ENCODE measurements at regions not wholly inside any gene's neighbourhood (a gene's known extent, or its start where the extent isn't known, plus 50 kb on each side); places are given as distances from the start of the nearest gene placed in this dataset.

DNA sequence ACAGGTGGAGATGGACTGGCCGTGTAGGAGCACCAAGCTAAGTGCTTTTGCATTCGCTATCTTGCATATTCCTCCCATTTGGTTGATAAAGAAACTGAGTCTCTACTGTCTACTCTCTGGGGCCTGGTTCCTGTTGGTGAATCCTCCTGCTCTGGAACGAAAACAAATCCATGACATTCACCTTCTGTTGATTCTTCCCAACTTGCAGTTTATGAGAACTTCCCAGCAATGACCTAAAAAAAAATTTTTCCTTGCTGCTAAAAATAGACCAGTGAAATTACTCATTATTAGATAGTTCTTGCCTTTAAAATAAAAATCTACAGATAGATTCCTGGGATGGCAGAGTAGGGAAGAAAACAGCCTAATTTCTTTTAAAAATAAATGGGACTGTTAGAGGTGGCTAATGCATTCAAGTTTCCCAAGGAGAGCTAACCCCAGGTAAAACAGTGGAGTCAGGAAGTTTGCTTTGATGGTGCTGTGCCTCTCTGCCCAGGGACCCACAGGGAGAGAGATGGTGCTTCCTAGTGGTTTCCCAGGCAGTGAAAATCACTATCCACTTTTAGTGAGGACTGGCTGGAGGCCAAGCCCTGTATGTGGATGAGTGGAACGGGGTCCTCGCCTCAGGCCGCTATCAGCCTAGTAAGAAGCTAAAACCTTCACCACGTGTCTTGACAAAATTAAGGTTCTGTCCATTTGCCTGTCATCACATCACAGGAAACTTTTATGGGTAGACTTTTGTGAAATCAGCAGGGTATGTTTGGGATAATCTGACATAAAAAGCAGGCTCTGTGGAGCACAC lies 68.4 kb upstream of the NR3C1 start:
- in situ Hi-C loops (cut with HindIII; ENCODE audit: low pct_unique_long_range_greater_than_20kb, low sequenced_read_pairs) (no loop called here), intact Hi-C loops (cut with micrococcal nuclease; ENCODE audit: unreplicated experiment) (no loop called here)
- H3K4me3 ChIP-seq (ENCODE audit: low read depth in 2 of 2, low read length in 2 of 2): no peak overlapping the region
- no TSS peak for BruUV-seq (replicated peaks)
- H3K9me3 ChIP-seq (ENCODE audit: control insufficient read depth, insufficient read depth, low read depth, low read length): no peaks in the 10 kb centered on the region
- no peaks in the 10 kb centered on the region for H3K4me1 ChIP-seq (ENCODE audit: control insufficient read depth, insufficient read depth, low read length)
- ChIA-PET POLR2A (no interaction called here), CTCF (no interaction called here)
- TF ChIP-seq, protein P1, sequence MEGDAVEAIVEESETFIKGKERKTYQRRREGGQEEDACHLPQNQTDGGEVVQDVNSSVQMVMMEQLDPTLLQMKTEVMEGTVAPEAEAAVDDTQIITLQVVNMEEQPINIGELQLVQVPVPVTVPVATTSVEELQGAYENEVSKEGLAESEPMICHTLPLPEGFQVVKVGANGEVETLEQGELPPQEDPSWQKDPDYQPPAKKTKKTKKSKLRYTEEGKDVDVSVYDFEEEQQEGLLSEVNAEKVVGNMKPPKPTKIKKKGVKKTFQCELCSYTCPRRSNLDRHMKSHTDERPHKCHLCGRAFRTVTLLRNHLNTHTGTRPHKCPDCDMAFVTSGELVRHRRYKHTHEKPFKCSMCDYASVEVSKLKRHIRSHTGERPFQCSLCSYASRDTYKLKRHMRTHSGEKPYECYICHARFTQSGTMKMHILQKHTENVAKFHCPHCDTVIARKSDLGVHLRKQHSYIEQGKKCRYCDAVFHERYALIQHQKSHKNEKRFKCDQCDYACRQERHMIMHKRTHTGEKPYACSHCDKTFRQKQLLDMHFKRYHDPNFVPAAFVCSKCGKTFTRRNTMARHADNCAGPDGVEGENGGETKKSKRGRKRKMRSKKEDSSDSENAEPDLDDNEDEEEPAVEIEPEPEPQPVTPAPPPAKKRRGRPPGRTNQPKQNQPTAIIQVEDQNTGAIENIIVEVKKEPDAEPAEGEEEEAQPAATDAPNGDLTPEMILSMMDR (IDR thresholded peaks at IDR 0.05): no peak
- TF ChIP-seq SIN3A (IDR thresholded peaks at IDR 0.05; ENCODE audit: borderline replicate concordance, insufficient read depth, low read depth, low read length) (no peak), POLR2AphosphoS5 (IDR thresholded peaks at IDR 0.05; ENCODE audit: low read depth, low read length) (no peak), TCF7L2 (IDR thresholded peaks at IDR 0.05; ENCODE audit: low read depth, low read length) (no peak)
- TF ChIP-seq, protein P2, sequence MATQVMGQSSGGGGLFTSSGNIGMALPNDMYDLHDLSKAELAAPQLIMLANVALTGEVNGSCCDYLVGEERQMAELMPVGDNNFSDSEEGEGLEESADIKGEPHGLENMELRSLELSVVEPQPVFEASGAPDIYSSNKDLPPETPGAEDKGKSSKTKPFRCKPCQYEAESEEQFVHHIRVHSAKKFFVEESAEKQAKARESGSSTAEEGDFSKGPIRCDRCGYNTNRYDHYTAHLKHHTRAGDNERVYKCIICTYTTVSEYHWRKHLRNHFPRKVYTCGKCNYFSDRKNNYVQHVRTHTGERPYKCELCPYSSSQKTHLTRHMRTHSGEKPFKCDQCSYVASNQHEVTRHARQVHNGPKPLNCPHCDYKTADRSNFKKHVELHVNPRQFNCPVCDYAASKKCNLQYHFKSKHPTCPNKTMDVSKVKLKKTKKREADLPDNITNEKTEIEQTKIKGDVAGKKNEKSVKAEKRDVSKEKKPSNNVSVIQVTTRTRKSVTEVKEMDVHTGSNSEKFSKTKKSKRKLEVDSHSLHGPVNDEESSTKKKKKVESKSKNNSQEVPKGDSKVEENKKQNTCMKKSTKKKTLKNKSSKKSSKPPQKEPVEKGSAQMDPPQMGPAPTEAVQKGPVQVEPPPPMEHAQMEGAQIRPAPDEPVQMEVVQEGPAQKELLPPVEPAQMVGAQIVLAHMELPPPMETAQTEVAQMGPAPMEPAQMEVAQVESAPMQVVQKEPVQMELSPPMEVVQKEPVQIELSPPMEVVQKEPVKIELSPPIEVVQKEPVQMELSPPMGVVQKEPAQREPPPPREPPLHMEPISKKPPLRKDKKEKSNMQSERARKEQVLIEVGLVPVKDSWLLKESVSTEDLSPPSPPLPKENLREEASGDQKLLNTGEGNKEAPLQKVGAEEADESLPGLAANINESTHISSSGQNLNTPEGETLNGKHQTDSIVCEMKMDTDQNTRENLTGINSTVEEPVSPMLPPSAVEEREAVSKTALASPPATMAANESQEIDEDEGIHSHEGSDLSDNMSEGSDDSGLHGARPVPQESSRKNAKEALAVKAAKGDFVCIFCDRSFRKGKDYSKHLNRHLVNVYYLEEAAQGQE (IDR thresholded peaks at IDR 0.05; ENCODE audit: insufficient read depth in 1 of 2, low read depth in 2 of 2, low read length in 1 of 2): no peak
- 0 out of 2 replicates have a peak, but pooled peaks have one; percentile 21 for ATAC-seq
- H3K27me3 ChIP-seq (ENCODE audit: control insufficient read depth, insufficient read depth, low read length): no peaks in the 10 kb centered on the region
- no peak overlapping the region for H3K27ac ChIP-seq (ENCODE audit: low read length)
- H3K36me3 ChIP-seq (ENCODE audit: control insufficient read depth, insufficient read depth, low read length): no peaks in the 10 kb centered on the region
- DNase-seq (ENCODE audit: low read depth, low spot score): no peak

GRCh38 chr5:143471041-143471509 lies 67.6 kb upstream of the NR3C1 start:
- no peak overlapping the region for H3K4me3 ChIP-seq (ENCODE audit: low read depth in 2 of 2, low read length in 2 of 2)
- no peaks in the 10 kb centered on the region for H3K27me3 ChIP-seq (ENCODE audit: control insufficient read depth, insufficient read depth, low read length)
- no peaks in the 10 kb centered on the region for H3K4me1 ChIP-seq (ENCODE audit: control insufficient read depth, insufficient read depth, low read length)
- intact Hi-C loops (cut with micrococcal nuclease; ENCODE audit: unreplicated experiment) (no loop called here), in situ Hi-C loops (cut with HindIII; ENCODE audit: low pct_unique_long_range_greater_than_20kb, low sequenced_read_pairs) (no loop called here)
- DNase-seq (ENCODE audit: low read depth, low spot score) (no peak), ATAC-seq (peak; percentile 53; the same call in 1 of the 2 replicates)
- ChIA-PET CTCF (no interaction called here), POLR2A (no interaction called here)
- H3K27ac ChIP-seq (ENCODE audit: low read length): no peak overlapping the region
- no peak for TF ChIP-seq SIN3A (IDR thresholded peaks at IDR 0.05; ENCODE audit: borderline replicate concordance, insufficient read depth, low read depth, low read length)
- no TSS peak for BruUV-seq (replicated peaks)
- no peaks in the 10 kb centered on the region for H3K9me3 ChIP-seq (ENCODE audit: control insufficient read depth, insufficient read depth, low read depth, low read length)
- no peaks in the 10 kb centered on the region for H3K36me3 ChIP-seq (ENCODE audit: control insufficient read depth, insufficient read depth, low read length)

GRCh38 chr5:143470120-143470519 lies 66.6 kb upstream of the NR3C1 start:
- ChIA-PET POLR2A (no interaction called here), CTCF (no interaction called here)
- no peak overlapping the region for H3K4me3 ChIP-seq (ENCODE audit: low read depth in 2 of 2, low read length in 2 of 2)
- no peak for DNase-seq (ENCODE audit: low read depth, low spot score)
- in situ Hi-C loops (cut with HindIII; ENCODE audit: low pct_unique_long_range_greater_than_20kb, low sequenced_read_pairs) (no loop called here), intact Hi-C loops (cut with micrococcal nuclease; ENCODE audit: unreplicated experiment) (no loop called here)
- no peaks in the 10 kb centered on the region for H3K36me3 ChIP-seq (ENCODE audit: control insufficient read depth, insufficient read depth, low read length)
- H3K27ac ChIP-seq (ENCODE audit: low read length): no peak overlapping the region
- BruUV-seq (replicated peaks): no TSS peak
- H3K27me3 ChIP-seq (ENCODE audit: control insufficient read depth, insufficient read depth, low read length): no peaks in the 10 kb centered on the region
- no peak for ATAC-seq
- no peaks in the 10 kb centered on the region for H3K9me3 ChIP-seq (ENCODE audit: control insufficient read depth, insufficient read depth, low read depth, low read length)
- H3K4me1 ChIP-seq (ENCODE audit: control insufficient read depth, insufficient read depth, low read length): no peaks in the 10 kb centered on the region
- TF ChIP-seq SIN3A (IDR thresholded peaks at IDR 0.05; ENCODE audit: borderline replicate concordance, insufficient read depth, low read depth, low read length): no peak
- TF ChIP-seq, protein P2 (IDR thresholded peaks at IDR 0.05; ENCODE audit: insufficient read depth in 1 of 2, low read depth in 2 of 2, low read length in 1 of 2): no peak
- TF ChIP-seq TCF7L2 (IDR thresholded peaks at IDR 0.05; ENCODE audit: low read depth, low read length): no peak
- TF ChIP-seq POLR2AphosphoS5 (IDR thresholded peaks at IDR 0.05; ENCODE audit: low read depth, low read length): no peak
- TF ChIP-seq, protein P1 (IDR thresholded peaks at IDR 0.05): no peak
